Stimulated activated naive CD8-positive, alpha-beta T cell treated with anti-CD3 and anti-CD28 coated beads, Interleukin-15, Interleukin-2, amounts not matched to agents 100 U/mL and 50 U/mL, for 24 hours (primary cell): ENCODE measurements at regions not wholly inside any gene's neighbourhood (a gene's known extent, or its start where the extent isn't known, plus 50 kb on each side); places are given as distances from the start of the nearest gene placed in this dataset.
"Not testable (repeated sequence)": the region's sequence is repeated elsewhere in the genome, so short reads cannot be mapped to it uniquely, and the experiment has no call there.

ENCODE experiments used
- ATAC-seq: fragments of 150-1000 bp; cut with Tn5 transposase; one replicate; pipeline ENCODE4 v1.10.0; 2021
- DNase-seq: peaks from one replicate; pipeline ENCODE4 v3.0.0; 2021

DNA sequence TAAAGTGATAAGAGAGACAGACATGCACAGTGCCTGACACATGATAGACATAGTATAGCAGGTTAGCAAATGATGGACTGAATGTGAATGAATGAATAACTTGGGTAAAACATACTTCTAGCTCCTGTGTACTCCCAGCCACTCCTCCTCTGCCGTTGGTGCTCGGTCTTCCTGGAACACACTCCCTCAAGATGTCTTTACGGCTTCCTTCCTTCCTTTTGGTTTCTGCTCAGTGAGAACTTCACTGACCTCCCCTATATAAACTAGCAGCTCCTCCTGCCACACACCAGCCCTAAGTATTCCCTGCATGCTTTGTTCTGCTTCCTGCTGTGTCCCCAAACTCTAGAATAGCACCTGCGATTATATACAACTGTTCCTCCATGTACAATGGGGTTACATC is 50.2 kb downstream of the RAD54L2 start:
- ATAC-seq (no peak), DNase-seq (no peak)

GRCh38 chr3:51591231-51591630 is 52.7 kb downstream of the RAD54L2 start:
- ATAC-seq (no peak), DNase-seq (no peak)

GRCh38 chr3:51593697-51594096 is 55.2 kb downstream of the RAD54L2 start:
- DNase-seq (no peak), ATAC-seq (no peak)

DNA sequence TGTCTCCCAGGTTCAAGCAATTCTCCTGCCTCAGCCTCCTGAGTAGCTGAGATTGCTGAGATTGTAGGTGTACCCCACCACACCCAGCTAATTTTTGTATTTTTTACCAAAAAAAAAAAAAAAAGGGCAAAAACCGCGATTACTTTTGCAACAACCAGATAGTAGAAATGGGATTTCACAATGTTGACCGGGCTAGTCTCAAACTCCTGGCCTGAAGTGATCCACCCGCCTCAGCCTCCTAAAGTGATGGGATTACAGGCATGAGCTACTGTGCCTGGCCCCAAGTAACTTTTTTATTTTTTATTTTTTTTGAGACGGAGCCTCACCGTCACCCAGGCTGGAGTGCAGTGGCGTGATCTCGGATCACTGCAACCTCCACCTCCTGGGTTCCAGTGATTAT is 61.1 kb downstream of the RAD54L2 start:
- not testable (repeated sequence) for ATAC-seq

GRCh38 chr3:51604212-51604611 is 65.7 kb downstream of the RAD54L2 start:
- DNase-seq (no peak), ATAC-seq (no peak)

More for the DNA sequence above, 61.1 kb downstream of the RAD54L2 start:
- not testable (repeated sequence) for DNase-seq

DNA sequence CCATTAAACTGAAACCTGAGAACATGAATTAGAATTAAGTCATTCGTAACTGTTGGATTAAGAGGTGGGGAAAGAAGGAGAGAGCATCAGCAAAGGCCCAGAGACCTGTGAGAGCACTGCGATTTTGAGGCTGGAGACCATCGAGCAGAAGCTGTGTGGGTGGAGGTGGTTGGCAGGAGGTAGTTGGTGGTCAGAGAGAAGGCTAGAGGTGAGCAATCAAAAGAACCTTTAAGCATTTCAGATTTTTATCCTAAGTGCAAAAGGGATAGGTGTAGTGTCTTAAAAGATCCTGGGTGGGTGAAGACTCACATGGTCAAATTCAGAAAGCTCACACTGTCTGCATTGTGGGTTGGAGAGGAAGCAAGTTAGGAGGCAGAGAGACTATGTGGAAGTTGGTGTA is 65.1 kb upstream of the TEX264 start:
- ATAC-seq (peak; percentile 69), DNase-seq (peak; percentile 8)

DNA sequence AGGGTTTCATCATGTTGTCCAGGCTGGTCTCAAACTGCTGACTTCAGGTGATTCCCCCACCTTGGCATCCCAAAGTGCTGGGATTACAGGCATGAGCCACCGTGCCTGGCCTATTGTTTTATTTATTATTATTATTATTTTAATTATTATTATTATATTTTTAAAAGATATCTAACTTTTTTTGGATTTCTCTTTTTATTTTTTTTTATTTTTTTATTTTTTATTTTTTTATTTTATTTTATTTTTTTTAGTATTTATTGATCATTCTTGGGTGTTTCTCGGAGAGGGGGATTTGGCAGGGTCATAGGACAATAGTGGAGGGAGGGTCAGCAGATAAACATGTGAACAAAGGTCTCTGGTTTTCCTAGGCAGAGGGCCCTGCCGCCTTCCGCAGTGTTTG is 64.2 kb upstream of the TEX264 start:
- DNase-seq, result not testable (repeated sequence)

GRCh38 chr3:51607591-51608325 is 63.3 kb upstream of the TEX264 start:
- not testable (repeated sequence) for DNase-seq, ATAC-seq

More for the DNA sequence above, 64.2 kb upstream of the TEX264 start:
- ATAC-seq, result not testable (repeated sequence)

DNA sequence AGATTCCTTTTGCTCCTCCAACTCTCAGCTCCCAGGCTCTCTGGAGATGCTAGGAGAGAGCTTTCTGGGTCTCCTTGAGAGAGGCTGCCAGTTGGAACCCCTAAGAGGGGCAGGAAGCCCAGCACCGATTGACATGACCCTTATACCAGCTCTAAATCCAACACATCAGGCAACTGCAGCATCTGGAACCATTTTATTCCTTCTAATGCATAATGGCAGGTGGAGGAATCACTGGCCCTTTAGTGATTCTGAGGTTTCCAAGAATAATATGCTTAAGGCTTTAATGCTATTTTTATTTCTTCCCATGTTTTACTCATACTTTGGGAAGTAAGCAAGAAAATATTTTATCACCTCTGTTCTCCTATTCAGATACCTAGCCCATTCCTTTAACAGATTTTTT is 60.3 kb upstream of the TEX264 start:
- no peak for DNase-seq
- no peak for ATAC-seq

- DNase-seq, result no peak
- no peak for ATAC-seq
Measured at GRCh38 chr3:51617597-51617996, 53.5 kb upstream of the TEX264 start.

DNA sequence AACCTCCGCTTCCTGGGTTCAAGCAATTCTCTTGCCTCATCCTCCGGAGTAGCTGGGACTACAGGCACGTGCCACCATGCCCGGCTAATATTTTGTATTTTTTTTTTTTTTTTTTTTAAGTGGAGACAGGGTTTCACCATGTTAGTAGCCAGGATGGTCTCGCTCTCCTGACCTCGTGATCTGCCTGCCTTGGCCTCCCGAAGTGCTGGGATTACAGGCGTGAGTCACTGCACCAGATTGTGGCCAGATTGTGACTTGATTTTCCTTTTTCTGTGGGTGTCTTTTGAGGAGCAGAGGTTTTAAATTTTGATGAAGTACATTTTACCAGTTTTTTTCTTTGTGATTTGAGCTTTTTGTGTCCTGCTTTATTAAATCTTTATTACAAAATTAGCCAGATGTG is 53.0 kb upstream of the TEX264 start:
- not testable (repeated sequence) for DNase-seq, ATAC-seq

GRCh38 chr3:51618496-51618895 is 52.6 kb upstream of the TEX264 start:
- ATAC-seq (no peak), DNase-seq (no peak)

- ATAC-seq, result no peak
- no peak for DNase-seq
Measured at GRCh38 chr3:51619983-51620382, 51.1 kb upstream of the TEX264 start.

GRCh38 chr3:51620543-51620942 is 50.5 kb upstream of the TEX264 start:
- DNase-seq, result no peak
- no peak for ATAC-seq

DNA sequence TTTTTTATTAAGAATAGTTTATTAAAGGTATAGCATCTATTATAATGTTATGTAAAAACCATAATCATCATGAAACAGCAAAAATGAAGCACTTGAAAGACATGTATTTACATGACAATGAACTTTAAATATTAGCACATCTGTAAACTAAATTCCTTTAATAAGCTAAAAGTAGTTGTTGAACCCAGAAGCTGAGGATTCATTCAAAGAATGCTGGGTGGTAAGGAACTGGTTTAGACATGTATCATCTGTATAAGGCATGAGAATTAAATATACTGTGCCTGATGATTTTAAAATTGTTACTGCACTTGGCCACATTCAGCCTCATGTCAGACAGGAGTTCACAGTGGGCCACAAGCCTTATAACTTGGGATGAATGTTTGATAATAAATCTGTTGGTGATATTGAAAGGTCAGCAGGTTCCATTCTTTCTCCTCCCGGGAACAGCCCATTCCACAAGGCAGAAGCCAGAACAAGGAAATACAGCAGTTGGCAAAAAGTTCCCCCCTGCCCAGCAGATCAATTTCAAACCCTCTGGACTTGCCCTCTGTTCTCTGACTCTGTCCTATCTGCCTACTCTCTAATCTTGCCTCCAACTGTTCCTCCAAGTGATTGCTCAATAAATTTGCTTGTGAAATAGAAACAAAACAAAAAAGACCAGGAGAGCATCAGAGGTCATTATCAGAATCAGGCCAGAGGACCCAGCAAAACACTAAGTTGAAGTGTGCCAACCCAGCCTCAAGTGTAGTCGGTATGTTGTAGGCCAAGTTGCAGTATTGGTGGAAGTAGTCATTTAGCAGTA is 49.8 kb upstream of the TEX264 start:
- DNase-seq (no peak), ATAC-seq (no peak)
